ENCODE measurements at regions not wholly inside any gene's neighbourhood (a gene's known extent, or its start where the extent isn't known, plus 50 kb on each side); places are given as distances from the start of the nearest gene placed in this dataset.

DNA sequence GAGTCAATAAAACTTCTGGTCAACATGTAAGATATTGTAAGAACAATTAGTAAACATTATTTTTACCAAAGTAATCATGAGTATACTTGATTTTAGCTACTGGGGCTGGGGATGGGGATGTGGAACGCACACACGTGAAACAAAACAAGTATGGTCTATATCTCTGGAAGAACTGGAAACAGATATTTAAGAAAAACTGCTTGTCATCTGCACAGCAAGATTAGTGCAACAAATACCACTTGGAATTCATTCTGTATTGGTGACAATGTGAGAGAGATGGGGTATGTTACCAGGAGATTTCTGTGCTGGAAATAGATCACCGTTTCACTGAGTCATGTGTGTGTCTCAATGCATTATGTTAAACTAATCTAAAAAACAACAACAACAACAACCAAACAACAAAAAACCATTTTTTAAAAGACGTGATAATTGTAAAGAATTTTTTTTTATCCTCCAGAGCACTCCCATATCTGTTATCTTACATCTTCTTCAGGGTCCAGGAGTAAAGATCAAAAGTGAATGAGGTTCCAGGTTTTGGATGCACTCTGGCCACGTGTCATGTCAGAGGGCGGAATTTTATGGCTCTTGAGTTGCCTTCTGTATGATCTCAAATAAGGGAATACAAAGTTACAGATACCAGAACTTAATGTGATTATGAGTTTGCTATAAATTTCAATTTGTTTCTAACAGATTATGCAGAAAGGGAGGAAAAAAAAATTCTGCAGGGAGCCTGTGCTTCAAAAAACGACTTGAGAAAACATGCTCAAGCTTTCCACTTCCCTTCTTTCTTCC is 153.0 kb downstream of the BBOX1 start:
- DNase-seq (ENCODE audit: low read depth in 2 of 2): no peak

DNA sequence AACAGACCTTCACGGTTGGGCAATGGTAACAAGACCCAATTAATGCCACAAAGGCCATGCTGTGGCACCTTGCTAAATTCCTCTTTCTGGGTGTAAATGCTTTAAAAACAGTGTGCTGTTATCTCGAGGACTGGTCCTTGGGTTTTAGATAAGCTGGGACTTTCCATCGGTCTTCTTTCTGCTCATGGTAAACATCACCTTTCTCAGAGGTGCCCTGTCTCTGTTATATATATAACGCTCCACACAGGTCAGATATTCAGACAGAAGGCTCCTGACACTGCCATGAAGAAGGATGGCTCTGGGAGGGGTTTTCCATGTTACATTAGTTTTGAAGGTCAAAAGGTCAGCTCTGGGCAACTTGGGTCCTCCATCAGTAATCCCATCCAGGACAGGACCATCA is 151.6 kb downstream of the BBOX1 start:
- DNase-seq (ENCODE audit: low read depth in 2 of 2): no peak

- DNase-seq (ENCODE audit: low read depth in 2 of 2): no peak
Observed at GRCh38 chr11:27191639-27192038, 151.0 kb downstream of the BBOX1 start.

GRCh38 chr11:27188696-27189095 is 148.1 kb downstream of the BBOX1 start:
- DNase-seq (ENCODE audit: low read depth in 2 of 2): no peak

DNA sequence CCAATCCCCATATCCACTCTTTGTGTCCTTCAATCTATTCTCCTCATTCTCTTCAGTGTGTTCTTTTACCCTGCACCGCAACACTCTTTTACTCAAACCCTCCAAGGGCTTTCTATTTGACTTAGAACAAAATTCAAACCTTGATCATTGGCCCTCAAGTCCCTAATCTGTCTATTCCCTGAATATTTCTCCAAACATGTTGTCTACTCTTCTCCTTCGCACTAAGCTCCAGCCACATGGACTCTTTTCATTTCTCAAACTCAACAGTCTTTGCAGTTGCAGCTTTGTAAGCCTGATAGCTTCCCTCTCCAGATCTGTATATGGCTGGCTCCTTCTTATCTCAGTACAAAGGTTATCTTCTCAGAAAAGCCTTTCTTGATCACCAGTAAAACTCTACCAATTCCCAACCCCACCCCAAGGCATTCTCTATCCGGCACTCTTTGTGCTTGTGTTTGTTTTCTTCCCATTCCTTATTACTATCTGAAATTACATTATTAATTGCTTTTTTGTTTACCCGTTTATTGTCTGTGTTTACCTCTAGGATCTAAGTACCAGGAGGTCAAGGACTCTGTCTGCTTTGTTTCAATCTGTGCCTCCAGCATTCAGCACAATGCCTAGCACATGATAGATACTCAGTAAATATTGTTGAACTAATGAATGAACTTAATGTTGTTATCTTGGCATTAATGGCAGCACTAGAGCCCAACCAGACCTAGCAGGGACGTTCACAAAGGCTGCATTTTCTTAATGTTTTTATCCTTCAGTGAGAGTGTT is 147.4 kb downstream of the BBOX1 start:
- DNase-seq (ENCODE audit: low read depth in 2 of 2): no peak

GRCh38 chr11:27187075-27187847 is 146.6 kb downstream of the BBOX1 start:
- DNase-seq (ENCODE audit: low read depth in 2 of 2): no peak

- DNase-seq (ENCODE audit: low read depth in 2 of 2): no peak
Observed at GRCh38 chr11:27186580-27186979, 146.0 kb downstream of the BBOX1 start.

GRCh38 chr11:27184458-27185312 is 144.1 kb downstream of the BBOX1 start:
- no peak for DNase-seq (ENCODE audit: low read depth in 2 of 2)

DNA sequence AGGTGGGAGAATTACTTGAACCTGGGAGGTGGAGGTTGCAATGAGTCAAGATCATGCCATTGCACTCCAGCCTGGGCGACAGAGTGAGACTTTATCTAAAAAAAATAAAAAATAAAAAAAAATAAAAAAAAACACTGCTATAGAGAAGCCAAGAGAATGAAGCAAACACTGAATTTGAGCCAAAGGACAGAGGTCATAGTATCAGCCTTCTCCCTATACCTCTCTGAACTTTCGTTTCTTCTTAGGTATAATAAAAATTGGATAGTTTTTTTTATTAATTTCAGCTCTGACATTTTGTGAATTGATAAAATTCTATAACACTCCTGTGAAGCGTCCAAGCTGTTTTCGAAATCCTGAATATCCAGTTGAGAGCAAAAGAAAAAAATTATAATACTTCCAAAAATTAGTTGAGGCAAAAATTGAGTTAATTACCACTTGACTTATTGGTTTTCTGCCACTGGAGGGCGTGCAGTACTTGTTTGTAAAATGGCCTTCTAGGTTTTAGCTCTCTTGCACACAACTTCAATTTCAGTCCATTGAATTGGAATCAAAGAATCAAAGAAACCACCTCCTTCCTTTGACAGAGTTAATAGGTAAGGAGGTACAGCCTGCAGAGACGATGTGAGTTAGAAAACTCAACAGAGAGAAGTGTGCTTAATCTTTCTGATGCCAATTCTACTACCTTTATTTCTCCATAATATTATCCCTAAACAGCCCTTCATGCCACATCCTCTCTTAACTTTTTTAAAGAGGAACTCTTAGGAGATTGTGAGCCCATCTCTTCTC is 143.2 kb downstream of the BBOX1 start:
- peak; percentile 10 to 17 for DNase-seq (ENCODE audit: low read depth in 2 of 2)

DNA sequence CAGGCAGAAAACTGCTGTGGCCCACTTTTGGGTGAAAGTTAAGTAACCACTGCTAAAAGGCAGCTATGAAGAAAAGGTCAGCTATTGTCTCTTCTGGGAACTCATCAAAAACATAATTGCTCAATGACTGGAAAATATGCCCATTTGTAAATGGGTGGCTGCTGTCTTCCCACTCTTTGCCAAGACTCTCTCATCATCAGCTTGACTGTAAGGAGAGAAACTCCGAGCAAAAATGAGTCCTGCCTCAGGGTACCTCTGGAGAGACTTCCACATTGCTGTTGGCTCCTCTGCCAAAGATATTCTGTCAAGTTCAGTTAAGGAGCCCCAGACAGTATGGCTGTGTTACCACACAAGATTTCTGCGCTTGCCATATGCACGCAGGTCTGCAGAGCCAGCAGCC is 138.7 kb downstream of the BBOX1 start:
- DNase-seq (ENCODE audit: low read depth in 2 of 2): no peak

DNA sequence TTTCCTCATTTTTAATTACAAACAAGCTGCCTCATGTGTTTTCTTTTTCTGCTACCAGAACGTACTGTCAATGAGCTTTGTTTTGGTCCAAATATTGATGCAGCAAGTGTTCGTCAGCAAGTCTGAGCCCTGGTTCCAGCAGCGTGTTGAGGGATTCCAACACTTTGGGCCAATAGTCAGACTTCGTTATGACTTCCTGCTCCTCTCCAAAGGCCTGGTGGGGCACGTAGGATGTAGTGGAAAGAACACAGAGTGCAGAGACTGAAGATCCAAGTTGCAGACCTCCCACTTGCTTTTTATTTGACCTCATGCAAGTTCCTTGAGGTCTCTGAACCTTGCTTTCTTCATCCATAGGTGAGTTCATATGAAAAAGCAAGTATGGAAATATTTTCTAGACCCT is 138.2 kb downstream of the BBOX1 start:
- DNase-seq (ENCODE audit: low read depth in 2 of 2): no peak

All from activated CD4-positive, alpha-beta T cell treated with anti-CD3 and anti-CD28 coated beads for 24 hours (primary cell).